Spleen (tissue), 11 donors: ENCODE measurements at regions not wholly inside any gene's neighbourhood (a gene's known extent, or its start where the extent isn't known, plus 50 kb on each side); places are given as distances from the start of the nearest gene placed in this dataset.

Experiments used
- DNase-seq: peaks from one replicate; pipeline ENCODE4 v3.0.0-alpha.2; 2020
- H3K27ac ChIP-seq, 8 donors: fragments of 200-600 bp; sonication (generic) in 7 of 8; 1 replicate in 4 of 8; 2 replicates in 4 of 8; pipeline versions ENCODE4 v1.5.0 to v1.8.0; 2016 to 2021; ENCODE audit warnings: inconsistent platforms in 4 of 8, mild to moderate bottlenecking in 4 of 8, moderate library complexity in 1 of 8
- H3K27me3 ChIP-seq, 7 donors: fragments of 200-600 bp; sonication (generic) in 6 of 7; replicated peaks in 1 of 7; 1 replicate in 4 of 7; 2 replicates in 3 of 7; pipeline versions ENCODE4 v1.5.0 to v1.8.0; 2016 to 2021; ENCODE audit warnings: inconsistent platforms in 3 of 7, mild to moderate bottlenecking in 1 of 7
- H3K36me3 ChIP-seq, 6 donors: fragments of 200-600 bp; sonication (generic) in 5 of 6; 1 replicate in 4 of 6; 2 replicates in 2 of 6; pipeline versions ENCODE4 v1.5.0 to v1.8.0; 2016 to 2021; ENCODE audit warnings: inconsistent platforms in 2 of 6
- H3K4me1 ChIP-seq, 6 donors: fragments of 200-600 bp; sonication (generic) in 5 of 6; 1 replicate in 3 of 6; 2 replicates in 3 of 6; pipeline versions ENCODE4 v1.5.0 to v1.8.0; 2016 to 2021; ENCODE audit warnings: inconsistent platforms in 3 of 6
- H3K4me3 ChIP-seq, 8 donors: fragments of 200-600 bp; sonication (generic) in 7 of 8; 1 replicate in 4 of 8; 2 replicates in 4 of 8; pipeline versions ENCODE4 v1.5.0 to v1.8.0; 2016 to 2021; ENCODE audit warnings: inconsistent platforms in 4 of 8, mild to moderate bottlenecking in 4 of 8, moderate library complexity in 2 of 8
- H3K9me3 ChIP-seq, 8 donors: fragments of 200-600 bp; sonication (generic) in 7 of 8; 1 replicate in 4 of 8; 2 replicates in 4 of 8; pipeline versions ENCODE4 v1.5.0 to v1.8.0; 2016 to 2021; ENCODE audit warnings: inconsistent platforms in 4 of 8
- CTCF ChIP-seq, 11 experiments: fragments of 200-600 bp in 7 of 11; fragments of 450-650 bp in 4 of 11; sonication (generic) in 4 of 11; IDR thresholded peaks in 8 of 11; conservative IDR thresholded peaks in 3 of 11; 1 replicate in 7 of 11; 2 replicates in 4 of 11; pipeline versions ENCODE4 v1.4.0 to v1.8.0; 2016 to 2021; ENCODE audit warnings: antibody characterized with exemption in 11 of 11, inconsistent platforms in 4 of 11, mild to moderate bottlenecking in 1 of 11
- POLR2A ChIP-seq, 3 donors: fragments of 450-650 bp; IDR thresholded peaks; one replicate each; pipeline ENCODE4 v1.5.1; 2017; ENCODE audit warnings: antibody characterized with exemption in 3 of 3, mild to moderate bottlenecking in 1 of 3
- POLR2AphosphoS5 ChIP-seq, 3 donors: sonication (generic); formaldehyde crosslinking; IDR thresholded peaks; one replicate each; pipeline ENCODE4 v1.5.1; 2017; ENCODE audit warnings: antibody characterized with exemption in 3 of 3
- WGBS, 5 donors: extraction: QIAGEN DNeasy Blood & Tissue Kit in 3 of 5; methylation state at CpG; one replicate each; pipeline versions ENCODE4 v1.1.5 to v1.1.7; 2013 to 2018; 5-methylcytosine and 5-hydroxymethylcytosine counted together
- intact Hi-C: fragments of 100-400 bp; cut with DNase I; formaldehyde crosslinking; loops from one replicate; pipeline ENCODE4 v1.15.0; 2023; ENCODE audit warnings: low total_unique reads
- donor health status: healthy with polysubstance abuse.
- donor health status: DM: no; HTN: no; CAD: no; lungs with moderate emphysema.
- donor health status: DM: no; HTN: no; CAD: no.
- donor health status: Bipolar disorder and iron deficiency.
- donor health status: healthy.
- donor health status: DM: no; HTN: no; CAD: no.
- donor health status: DM: yes; HTN: yes; CAD: no.

- DNase-seq: no peak
Observed at GRCh38 chr22:27218012-27218920, 560.9 kb downstream of the MIAT start.

GRCh38 chr22:27219036-27219435 is 561.6 kb downstream of the MIAT start:
- TF ChIP-seq POLR2A (IDR thresholded peaks at IDR 0.05): no peak
- 78 to 90% (median 87%) methylated on average over 2 of the region's 2 CpGs for WGBS, 5 donors
- no peak for DNase-seq
- Histone ChIP-seq H3K27ac (no peak overlapping the region), H3K4me1 (no peaks in the 10 kb centered on the region), H3K36me3 (no peaks in the 10 kb centered on the region), H3K27me3 (peaks cover 0 to 24% (median 0%) of the 10 kb centered on the region in 7 donors), H3K4me3 (no peak overlapping the region), H3K9me3 (peaks cover 0 to 19% (median 9%) of the 10 kb centered on the region in 8 donors)
- intact Hi-C loops: no loop called here

More at GRCh38 chr22:27218012-27218920, 560.9 kb downstream of the MIAT start:
- Histone ChIP-seq H3K36me3 (no peaks in the 10 kb centered on the region), H3K9me3 (peaks cover 0 to 15% (median 6%) of the 10 kb centered on the region in 8 donors), H3K4me3 (no peak overlapping the region), H3K4me1 (no peaks in the 10 kb centered on the region), H3K27me3 (peaks cover 0 to 32% (median 0%) of the 10 kb centered on the region in 7 donors), H3K27ac (no peak overlapping the region)
- TF ChIP-seq POLR2AphosphoS5 (IDR thresholded peaks at IDR 0.05) (no peak), CTCF (IDR thresholded peaks at IDR 0.05 in 8 of 11, conservative IDR thresholded peaks at IDR 0.05 in 3 of 11) (no peak), POLR2A (IDR thresholded peaks at IDR 0.05) (no peak)
- intact Hi-C loops: no loop called here
- WGBS, 5 donors: 74 to 81% (median 80%) methylated on average over 15 to 16 of the region's 16 CpGs

- peaks cover 0 to 28% (median 0%) of the 10 kb centered on the region in 7 donors for H3K27me3 ChIP-seq
- H3K36me3 ChIP-seq: no peaks in the 10 kb centered on the region
- TF ChIP-seq CTCF (IDR thresholded peaks at IDR 0.05 in 8 of 11, conservative IDR thresholded peaks at IDR 0.05 in 3 of 11) (no peak), POLR2A (IDR thresholded peaks at IDR 0.05) (no peak), POLR2AphosphoS5 (IDR thresholded peaks at IDR 0.05) (no peak)
- no peak for DNase-seq
- no peak overlapping the region for H3K27ac ChIP-seq
- H3K4me1 ChIP-seq: no peaks in the 10 kb centered on the region
- intact Hi-C loops: no loop called here
- 63 to 80% (median 71%) methylated on average over 5 of the region's 5 CpGs for WGBS, 5 donors
- H3K4me3 ChIP-seq: no peak overlapping the region
- peaks cover 0 to 19% (median 9%) of the 10 kb centered on the region in 8 donors for H3K9me3 ChIP-seq
Observed at GRCh38 chr22:27220339-27220738, 563.0 kb downstream of the MIAT start.

GRCh38 chr22:27222178-27222577 is 564.8 kb downstream of the MIAT start:
- H3K9me3 ChIP-seq: peaks cover 0 to 19% (median 9%) of the 10 kb centered on the region in 8 donors
- no peaks in the 10 kb centered on the region for H3K36me3 ChIP-seq
- no peak for TF ChIP-seq POLR2AphosphoS5 (IDR thresholded peaks at IDR 0.05)
- no peak for TF ChIP-seq POLR2A (IDR thresholded peaks at IDR 0.05)
- no peak for TF ChIP-seq CTCF (IDR thresholded peaks at IDR 0.05 in 8 of 11, conservative IDR thresholded peaks at IDR 0.05 in 3 of 11)
- no peak for DNase-seq
- no peak overlapping the region for H3K27ac ChIP-seq
- H3K4me3 ChIP-seq: no peak overlapping the region
- intact Hi-C loops: no loop called here
- H3K4me1 ChIP-seq: no peaks in the 10 kb centered on the region
- H3K27me3 ChIP-seq: peaks cover 0 to 21% (median 0%) of the 10 kb centered on the region in 7 donors
